NCI-H2171 (cell line): ENCODE measurements at regions not wholly inside any gene's neighbourhood (a gene's known extent, or its start where the extent isn't known, plus 50 kb on each side); places are given as distances from the start of the nearest gene placed in this dataset.
"Not testable (repeated sequence)": the region's sequence is repeated elsewhere in the genome, so short reads cannot be mapped to it uniquely, and the experiment has no call there.

Experiments
- DNase-seq: peaks from one replicate; lab custom pipeline; 2025; lab: John Stamatoyannopoulos, UW

DNA sequence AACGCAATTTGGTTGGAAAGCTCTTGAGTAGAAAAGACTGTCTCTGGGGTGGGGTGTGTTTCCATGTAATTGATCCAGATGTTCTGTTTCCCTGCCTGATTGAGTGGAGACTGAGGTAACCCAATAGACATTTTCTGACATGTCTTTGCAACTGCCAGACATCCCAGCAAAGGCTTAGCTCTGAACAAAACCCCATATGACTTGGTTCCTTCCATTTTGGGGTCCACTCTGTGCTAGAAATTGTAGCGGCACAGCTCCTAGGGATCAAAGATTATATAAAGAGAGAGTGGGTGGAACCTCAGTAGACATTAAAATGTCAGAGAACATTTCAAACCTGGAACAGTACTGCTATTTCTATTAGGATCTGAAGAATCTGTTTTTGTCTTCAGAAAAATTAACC, 189.3 kb downstream of the EDN1 start:
- no peak for DNase-seq

GRCh38 chr6:12479881-12480280, 189.7 kb downstream of the EDN1 start:
- DNase-seq: no peak

GRCh38 chr6:12480379-12480778, 190.2 kb downstream of the EDN1 start:
- DNase-seq: no peak

- DNase-seq: no peak
Measured at GRCh38 chr6:12481292-12481691, 191.1 kb downstream of the EDN1 start.

DNA sequence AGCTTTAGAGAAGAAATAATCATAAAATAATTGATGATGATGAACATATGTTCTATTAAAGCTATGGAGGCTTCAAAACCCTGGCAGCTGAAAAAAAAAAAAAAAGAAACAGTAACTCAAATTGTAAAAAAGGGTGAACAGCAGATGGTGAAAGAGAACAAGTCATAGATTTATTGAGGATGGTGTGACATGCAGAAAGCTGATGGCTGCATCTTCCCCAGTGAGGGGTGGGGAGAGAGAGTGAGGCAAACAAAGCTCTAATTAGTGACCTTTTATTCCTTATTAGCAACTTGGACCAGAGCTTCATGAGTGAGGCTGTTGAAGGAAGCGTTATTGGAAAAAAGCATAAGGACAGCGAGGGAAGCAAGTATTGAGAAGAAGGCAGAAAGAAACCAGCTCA, 191.7 kb downstream of the EDN1 start:
- no peak for DNase-seq

- DNase-seq: no peak
Measured at GRCh38 chr6:12482386-12483375, 192.5 kb downstream of the EDN1 start.

DNA sequence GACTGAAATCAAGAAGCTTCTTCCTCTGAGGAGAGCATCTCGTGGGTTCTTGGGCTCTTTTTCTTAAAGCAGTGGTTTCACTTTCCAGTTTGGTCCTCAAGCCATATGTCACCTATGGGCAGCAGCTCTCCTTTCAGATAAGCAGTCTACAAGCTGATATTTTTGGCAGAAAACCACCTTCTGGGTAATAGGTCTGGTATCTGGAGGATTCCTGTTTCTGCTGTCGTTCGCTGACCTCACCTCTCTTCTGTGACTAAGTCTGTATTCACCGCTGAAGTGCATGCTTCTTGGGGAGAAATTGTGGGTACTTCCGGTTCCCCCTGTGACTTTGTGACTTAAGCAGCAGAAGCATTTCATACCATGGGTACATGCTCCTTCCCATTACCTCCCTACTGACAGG, 193.6 kb downstream of the EDN1 start:
- no peak for DNase-seq

GRCh38 chr6:12484519-12484918, 194.4 kb downstream of the EDN1 start:
- DNase-seq: no peak

DNA sequence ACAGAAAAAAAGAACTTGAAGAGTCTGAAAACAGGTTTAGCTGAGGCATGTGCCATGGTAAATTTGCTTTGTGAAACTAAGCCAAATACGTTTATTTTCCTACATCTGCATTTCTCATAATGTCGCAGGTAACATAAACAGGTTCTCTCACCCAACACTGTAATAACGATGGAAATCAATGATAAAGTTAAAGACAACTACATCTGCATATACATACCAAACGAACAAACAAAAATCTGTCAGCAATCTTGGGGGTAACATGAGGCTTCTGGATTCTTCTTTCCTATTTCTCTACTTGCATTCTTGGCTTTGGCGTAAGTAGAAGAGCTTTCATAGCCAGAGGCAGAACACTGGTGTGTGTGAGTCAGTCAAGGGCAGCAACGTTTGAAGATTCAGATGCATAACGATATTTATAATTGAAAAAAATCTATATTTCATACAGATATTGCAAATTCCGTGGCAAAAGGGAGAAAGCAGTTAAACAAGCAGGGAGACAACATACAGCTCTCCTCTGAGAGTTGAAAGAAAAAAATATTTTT, 195.1 kb downstream of the EDN1 start:
- no peak for DNase-seq

DNA sequence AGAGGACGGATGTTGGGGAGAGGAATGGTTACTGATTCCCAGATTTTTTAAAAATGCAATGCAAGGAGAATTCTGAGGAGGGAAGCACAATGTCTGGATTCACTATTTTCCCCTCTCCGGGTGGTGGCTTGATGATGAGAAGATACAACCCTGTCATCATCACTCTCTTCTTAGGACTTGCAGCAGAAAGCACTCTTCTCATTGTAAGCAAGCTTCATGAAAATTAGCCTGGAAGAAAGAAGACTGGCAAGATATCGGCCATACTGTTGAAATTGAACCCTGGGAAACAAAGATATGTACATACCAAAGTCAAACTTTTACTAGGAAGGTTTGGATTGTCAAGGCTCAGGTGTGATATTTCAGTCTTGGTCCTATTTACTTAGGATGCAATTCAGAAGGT, 195.7 kb downstream of the EDN1 start:
- DNase-seq: no peak

DNA sequence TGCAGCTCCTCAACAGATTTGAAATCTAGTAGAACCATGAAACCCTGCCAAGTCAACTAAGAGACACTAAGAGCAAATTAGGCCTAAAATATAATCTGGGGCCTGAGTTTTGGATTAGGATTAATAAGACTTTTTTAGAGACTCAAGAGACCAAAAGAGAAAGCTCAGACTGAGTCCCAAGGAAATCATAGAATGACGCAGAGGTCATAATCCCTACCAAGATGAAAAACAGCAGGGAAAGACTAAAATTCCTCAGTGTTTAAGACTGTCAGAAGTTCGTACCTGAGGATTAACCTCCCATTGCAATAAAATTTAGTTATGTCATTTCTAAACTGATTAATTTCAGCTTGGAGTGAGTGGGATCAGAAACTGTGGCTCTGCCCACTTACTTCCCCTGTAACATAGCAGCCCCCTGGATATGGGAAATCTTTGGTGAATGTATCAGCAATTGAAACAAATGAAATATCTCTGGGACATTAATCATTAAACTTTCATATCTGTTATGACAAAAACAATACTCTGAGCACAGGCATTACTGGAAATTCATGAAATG, 200.3 kb downstream of the EDN1 start:
- DNase-seq: no peak

DNA sequence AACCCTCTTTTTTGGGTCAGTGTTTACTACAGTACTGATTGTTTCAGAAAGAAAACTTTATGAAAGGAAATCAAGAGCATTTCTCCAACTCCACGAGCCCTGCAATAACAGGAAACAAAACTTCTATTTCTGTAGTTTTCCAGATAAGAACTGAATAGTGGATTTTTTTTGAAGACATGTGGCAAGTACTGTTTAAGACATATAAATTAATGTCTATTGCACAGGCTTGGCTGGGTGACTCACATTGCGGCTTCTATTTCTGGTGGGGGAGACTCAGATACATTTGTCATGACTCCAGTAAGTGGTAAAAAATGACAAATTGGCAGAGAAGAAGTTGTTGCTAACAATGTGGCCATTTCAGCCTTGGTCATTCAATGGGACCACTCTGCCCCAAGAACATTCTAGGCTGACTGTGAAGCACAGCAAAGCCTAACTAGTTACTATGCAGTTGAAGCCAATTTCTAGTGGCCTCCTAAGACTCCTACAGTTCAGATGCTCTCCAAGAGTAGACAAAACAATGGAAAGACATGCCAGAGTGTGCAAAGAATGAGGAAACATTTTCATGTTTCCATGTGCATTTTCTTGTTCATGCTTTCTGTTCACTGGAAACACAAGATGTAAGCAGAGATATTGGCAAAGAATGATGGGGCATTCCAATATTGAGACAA, 200.9 kb downstream of the EDN1 start:
- DNase-seq: no peak

- not testable (repeated sequence) for DNase-seq
Measured at GRCh38 chr6:12492929-12493328, 202.8 kb downstream of the EDN1 start.

DNA sequence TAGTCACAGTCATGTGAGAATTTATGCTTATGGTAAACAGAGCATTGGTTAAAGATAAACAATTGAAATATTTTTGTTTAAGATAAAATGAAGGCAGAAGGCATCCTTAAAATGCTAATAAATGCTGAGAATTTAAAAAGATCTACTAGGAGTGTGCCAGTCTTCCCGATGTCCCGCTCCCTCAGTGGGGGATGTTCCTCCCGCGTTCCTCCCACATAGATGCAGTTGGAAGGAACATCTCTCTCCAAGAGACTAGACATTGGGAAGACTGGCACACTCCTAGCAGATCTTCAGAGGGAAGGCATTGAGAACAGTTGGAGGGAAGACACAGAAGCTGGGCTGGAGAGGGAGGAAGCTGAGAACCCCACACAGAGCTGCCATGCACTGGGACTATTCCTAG, 203.3 kb downstream of the EDN1 start:
- no peak for DNase-seq

DNA sequence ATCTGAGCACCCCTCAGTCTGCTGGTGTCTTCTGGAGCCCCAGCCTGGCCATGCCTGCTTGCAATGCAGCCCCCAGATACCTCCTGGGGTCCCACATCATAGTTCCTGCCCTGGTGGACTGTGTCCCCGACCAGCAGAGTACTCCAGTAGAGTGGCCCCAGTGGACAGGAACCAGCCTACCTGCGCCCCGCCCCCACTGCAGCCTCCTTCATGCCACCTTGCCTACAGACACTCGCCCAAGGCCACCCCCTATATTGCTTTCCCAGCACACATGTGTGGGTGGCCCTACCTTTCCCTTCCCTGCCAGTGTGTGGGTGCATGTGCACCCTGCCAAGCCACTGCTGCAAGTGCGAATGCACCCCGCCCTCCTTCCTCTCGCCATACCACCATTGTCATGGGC, 204.0 kb downstream of the EDN1 start:
- DNase-seq: no peak

- DNase-seq: no peak
Measured at GRCh38 chr6:12501990-12502389, 211.8 kb downstream of the EDN1 start.

DNA sequence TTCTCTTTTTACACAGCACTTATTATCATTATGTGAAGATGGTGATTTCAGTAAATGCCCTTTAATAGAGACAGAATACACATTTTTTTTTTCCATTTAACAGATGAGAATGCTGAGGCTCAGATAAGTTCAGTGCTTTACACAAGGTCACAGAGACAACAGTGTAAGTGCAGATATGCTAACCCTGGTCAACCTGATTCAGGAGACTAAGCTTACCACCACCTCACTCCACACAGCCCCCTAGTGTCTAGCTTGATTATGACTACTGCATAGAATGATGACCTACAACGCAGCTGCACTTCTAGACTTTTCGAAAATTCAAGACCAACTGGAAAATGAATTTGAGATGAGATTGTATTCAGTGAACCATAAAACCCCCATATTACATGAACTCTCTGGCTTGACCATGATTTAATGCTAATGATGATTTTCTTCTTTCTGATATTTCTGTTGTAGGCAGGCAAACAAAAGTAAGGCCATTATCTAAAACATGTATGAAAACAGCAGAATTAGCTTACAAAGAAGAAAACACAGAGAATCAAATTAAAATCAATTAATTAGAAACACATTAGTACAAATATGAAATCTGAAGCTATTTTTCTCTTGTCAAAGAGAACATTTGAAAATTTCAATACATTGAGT, 212.1 kb upstream of the PHACTR1 start:
- DNase-seq: no peak

DNA sequence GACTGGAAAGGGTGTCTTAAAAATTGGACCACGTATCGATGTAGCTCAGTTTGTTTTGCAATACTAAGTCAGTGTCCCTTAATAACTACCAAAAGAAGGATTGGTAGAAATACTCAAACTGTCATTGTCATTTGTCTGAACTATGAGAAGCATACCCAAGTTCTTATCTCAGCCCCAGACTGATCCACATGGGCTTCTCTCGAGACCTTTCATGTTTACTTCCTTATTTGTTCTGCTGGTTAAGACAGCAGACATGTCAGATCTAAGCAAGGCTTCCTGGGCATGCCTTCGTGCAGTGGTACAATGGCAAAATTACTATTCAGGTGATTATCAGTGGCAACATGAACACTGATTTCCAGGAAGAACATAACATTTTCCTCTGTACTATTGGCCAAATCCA, 211.1 kb upstream of the PHACTR1 start:
- DNase-seq: no peak

GRCh38 chr6:12506159-12506558, 210.4 kb upstream of the PHACTR1 start:
- DNase-seq: no peak

DNA sequence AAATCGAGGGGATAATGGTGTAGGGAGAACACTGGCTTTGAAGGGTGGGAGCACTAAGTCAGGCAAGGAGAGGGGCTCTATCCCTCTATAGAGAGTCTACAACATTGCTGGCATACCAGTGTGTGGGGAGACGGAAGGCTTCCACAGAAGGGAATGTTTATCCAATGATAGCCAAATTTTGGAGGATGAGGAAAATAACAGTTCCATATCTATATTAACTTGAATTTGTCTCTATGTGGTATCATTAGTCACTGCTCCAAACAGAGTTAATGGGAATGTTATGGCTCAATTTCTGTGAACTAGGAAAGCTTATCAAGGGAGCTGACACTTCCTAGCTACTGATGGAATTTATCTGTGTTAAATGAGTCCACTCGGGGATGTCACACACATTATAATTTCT, 208.9 kb upstream of the PHACTR1 start:
- no peak for DNase-seq

- DNase-seq: no peak
Measured at GRCh38 chr6:12508553-12508952, 208.0 kb upstream of the PHACTR1 start.

DNA sequence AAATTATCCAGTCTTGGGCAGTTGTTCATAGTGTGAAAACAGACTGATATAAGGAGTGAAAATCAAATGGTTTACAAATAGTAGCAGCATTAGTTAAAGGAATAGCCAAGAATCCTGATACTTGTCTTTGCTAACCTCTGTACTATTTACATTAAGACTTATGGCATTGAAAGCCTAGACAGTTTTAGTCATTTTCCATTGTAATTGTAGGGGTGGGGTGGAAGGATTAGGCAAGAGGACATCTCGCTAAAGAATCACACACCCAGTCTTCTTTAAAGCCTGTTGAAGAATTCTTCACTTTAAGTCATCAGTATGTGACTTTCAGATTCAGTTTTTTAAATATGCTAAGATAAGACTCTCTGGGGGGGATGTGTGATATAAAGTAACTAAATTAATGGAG, 207.5 kb upstream of the PHACTR1 start:
- no peak for DNase-seq
